ENCODE measurements at regions not wholly inside any gene's neighbourhood (a gene's known extent, or its start where the extent isn't known, plus 50 kb on each side); places are given as distances from the start of the nearest gene placed in this dataset.

GRCh38 chr9:93829271-93830011, 125.7 kb downstream of the BARX1 start:
- no peak for DNase-seq (ENCODE audit: low read depth in 2 of 2)

- no peak for DNase-seq (ENCODE audit: low read depth in 2 of 2)
Measured at GRCh38 chr9:93828331-93829097, 126.6 kb downstream of the BARX1 start.

DNA sequence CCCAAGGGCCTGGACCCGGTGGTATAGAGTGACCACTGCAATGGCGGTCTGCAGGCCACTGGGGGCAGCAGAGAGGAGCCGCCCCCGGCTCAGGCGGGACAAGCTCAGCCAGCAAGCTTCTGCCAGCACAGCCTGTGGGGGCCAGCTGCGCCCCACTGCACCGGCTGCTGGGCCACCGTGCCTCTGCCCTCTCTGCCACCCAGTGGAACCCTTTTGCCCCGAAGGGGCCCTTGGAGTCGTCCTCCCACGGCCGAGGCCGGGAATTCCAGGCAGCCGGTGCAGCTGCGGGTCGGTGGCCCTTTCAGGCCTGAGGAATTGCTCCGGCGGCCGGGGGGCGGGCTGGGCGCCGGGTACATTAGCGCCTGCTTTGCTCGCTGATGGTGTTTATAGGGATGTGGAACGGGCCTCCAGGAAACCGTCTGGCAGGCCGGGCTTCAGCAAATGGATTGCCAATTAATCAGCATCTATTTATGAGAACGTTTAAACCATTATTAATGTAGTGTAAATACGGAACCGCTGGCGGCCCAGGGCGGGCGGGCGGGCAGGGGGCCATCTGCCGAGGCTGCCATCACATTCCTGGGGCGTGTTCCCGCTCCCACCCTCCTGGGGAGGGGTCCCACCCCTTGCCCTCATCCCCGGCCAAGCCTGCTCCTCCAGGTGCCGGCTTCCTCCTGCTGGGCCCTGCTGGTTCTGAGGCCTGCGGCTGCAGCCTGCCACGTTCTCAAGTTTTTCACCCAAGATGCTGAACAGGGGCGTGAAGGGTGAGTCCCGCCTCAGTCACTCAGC, 127.4 kb downstream of the BARX1 start:
- DNase-seq (ENCODE audit: low read depth in 2 of 2): no peak

DNA sequence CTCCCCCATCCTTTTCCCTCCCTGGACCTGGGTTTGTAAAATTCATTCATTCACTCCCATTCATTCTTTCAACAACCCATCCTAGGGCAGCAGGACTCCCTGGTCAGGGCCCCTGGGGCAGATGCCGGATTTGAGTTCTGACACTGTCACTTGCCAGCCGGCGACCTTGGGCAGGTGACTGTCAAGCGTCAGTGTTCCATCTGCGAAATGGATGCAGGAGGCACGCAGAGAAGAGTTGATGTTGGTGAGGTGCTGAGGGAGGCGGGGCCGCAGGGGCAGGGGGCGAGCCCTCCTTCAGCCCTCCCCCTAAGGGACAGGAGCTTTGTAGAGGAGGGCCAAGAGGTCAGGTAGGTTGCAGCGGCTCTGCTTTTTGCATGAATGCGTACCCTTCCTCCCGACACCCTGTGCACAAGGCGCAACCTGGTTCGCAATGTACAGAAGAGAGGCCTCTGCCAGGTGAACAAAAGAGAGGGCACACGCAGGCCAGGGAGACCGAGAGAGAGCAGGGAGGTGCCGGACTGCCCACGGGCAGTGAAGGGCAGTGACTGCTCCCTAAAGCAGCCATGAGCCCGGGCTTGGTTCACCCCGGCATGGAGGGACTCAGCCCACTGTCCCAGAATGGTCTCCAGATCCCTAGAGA, 128.1 kb downstream of the BARX1 start:
- DNase-seq (ENCODE audit: low read depth in 2 of 2): no peak

DNA sequence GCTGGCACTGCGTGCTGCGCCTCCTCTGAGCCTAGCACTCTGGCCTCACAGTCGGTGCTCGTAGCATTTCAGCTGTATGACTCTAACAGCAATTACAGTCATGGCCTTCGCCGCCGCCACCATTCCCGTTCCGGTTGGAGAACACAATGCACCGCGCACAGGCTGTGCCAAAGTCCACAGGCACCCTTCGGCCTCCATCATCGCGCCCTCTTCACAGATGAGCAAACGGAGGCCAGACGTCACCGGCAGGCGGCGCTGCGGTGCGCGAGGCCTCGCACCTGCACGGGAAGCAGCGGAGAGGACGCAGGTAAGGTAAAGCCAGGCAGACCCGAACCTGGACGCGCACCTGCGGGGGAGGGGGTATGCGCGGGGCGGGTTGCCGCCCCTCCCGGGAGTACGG, 128.9 kb downstream of the BARX1 start:
- peak in 1 of 2 donors; percentile 21 for DNase-seq (ENCODE audit: low read depth in 2 of 2)

- DNase-seq (ENCODE audit: low read depth in 2 of 2): no peak
Measured at GRCh38 chr9:93825348-93826115, 129.6 kb downstream of the BARX1 start.

GRCh38 chr9:93824386-93825294, 130.5 kb downstream of the BARX1 start:
- no peak for DNase-seq (ENCODE audit: low read depth in 2 of 2)

- no peak for DNase-seq (ENCODE audit: low read depth in 2 of 2)
Measured at GRCh38 chr9:93823245-93824072, 131.7 kb downstream of the BARX1 start.

DNA sequence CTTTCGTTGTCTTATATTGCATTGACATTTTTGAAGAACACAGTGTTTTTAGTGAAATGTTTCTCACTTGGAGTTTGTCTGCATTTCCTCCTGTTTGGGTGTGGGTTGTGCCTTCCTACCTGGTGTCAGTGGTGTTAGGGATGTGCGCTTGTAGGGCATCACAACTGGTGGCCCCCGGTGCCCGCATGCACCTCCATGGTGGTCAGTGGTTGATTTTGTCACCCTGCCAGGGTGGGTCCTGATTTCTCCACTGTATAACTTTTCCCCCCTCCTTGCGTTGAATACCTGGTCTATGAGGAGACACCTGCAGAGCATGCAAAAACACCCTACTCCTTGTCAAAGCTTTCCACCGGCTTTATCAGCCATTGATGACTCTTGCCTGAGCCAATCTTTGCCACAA, 132.9 kb downstream of the BARX1 start:
- DNase-seq (ENCODE audit: low read depth in 2 of 2): no peak

- no peak for DNase-seq (ENCODE audit: low read depth in 2 of 2)
Measured at GRCh38 chr9:93821307-93821703, 133.8 kb downstream of the BARX1 start.

GRCh38 chr9:93820667-93821306, 134.4 kb downstream of the BARX1 start:
- DNase-seq (ENCODE audit: low read depth in 2 of 2): no peak

GRCh38 chr9:93819905-93820304, 135.2 kb downstream of the BARX1 start:
- no peak for DNase-seq (ENCODE audit: low read depth in 2 of 2)

- no peak for DNase-seq (ENCODE audit: low read depth in 2 of 2)
Measured at GRCh38 chr9:93818827-93819472, 136.2 kb downstream of the BARX1 start.

DNA sequence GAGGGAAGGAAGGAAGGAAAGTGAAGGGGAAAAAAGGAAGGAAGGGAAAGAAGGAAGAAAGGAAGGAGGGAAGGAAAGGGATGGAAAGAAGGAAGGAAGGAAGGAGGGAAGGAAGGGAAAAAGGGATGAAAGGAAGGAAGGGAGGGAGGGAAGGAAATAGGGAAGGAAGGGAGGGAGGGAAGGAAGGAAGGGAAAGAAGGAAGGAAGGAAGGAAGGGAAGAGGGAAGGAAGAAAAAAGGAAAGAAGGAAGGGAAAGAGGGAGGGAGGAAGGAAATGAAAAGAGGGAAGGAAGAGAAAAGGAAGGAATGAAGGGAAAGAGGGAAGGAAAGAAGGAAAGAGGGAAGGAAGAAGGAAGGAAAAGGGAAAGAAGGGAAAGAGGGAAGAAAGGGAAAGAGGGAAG, 136.9 kb downstream of the BARX1 start:
- no peak for DNase-seq (ENCODE audit: low read depth in 2 of 2)

- no peak for DNase-seq (ENCODE audit: low read depth in 2 of 2)
Measured at GRCh38 chr9:93815677-93816076, 139.5 kb downstream of the BARX1 start.

- DNase-seq (ENCODE audit: low read depth in 2 of 2): no peak
Measured at GRCh38 chr9:93815135-93815534, 140.0 kb downstream of the BARX1 start.

DNA sequence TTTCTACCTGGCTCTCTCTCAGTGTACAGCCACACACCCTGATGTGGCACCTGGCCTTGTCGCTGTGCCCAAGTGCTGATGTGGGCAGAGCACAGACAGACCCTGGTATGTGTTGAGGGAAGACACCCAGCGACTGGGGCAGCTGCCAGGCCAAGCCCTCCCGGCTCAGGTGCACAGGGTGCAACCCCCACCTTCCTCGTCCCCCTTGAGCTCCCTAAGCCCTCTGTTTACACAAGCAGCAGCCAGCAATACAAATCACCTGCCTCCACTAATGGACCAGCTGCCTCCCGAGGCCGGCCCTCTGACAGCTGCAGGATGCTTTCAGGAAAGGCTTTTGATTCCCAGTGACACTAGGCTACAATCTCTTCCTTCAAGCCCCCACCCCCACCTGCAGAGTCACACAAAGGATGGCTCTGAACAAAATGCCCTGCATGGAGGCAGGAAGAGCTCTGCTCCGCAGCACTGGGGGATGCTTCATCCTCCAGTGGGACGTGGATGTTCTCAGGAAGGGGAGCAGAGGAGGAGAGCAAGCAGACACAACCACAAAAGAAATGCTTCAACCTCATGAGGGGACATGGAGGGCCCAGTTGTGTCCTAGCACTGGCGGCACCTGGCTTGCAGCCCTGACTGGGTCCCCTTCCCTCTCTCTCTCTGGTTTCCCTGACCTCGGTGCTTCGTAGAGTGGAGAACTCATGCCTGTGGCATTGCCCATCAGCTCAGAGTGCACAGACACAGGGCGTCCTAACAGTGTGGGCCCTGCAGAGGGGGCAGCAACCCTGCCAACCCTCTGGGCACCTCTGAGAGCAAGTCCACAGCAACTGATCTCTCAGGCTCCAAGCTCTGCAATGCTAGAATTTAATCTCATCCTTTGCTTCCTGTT, 140.8 kb downstream of the BARX1 start:
- no peak for DNase-seq (ENCODE audit: low read depth in 2 of 2)
